ENCODE measurements at regions not wholly inside any gene's neighbourhood (a gene's known extent, or its start where the extent isn't known, plus 50 kb on each side); places are given as distances from the start of the nearest gene placed in this dataset.

- TF ChIP-seq CTCF (conservative IDR thresholded peaks at IDR 0.05 in 1 of 2, IDR thresholded peaks at IDR 0.05 in 1 of 2; ENCODE audit: extremely low read depth in 1 of 2, insufficient read depth in 1 of 2, low read depth in 1 of 2, low read length in 2 of 2): no peak
- no peak for TF ChIP-seq EZH2 (IDR thresholded peaks at IDR 0.05; ENCODE audit: borderline replicate concordance, low read length)
Measured at GRCh38 chr11:127678631-127679030, 678.1 kb upstream of the KIRREL3 start.
